Aorta (tissue), 5 donors: ENCODE measurements at regions not wholly inside any gene's neighbourhood (a gene's known extent, or its start where the extent isn't known, plus 50 kb on each side); places are given as distances from the start of the nearest gene placed in this dataset.

ENCODE experiments used
- ATAC-seq: fragments of 200-7000 bp; cut with Tn5 transposase; one replicate; pipeline ENCODE4 v1.9.1; 2022; ENCODE audit warnings: moderate library complexity; ENCODE audit not compliant: low FRiP score
- DNase-seq, 2 donors: peaks; one replicate each; pipeline ENCODE4 v3.0.0-alpha.2; 2020
- H3K27ac ChIP-seq, 2 donors: one replicate each; pipeline ENCODE4 v1.5.1; 2013; ENCODE audit warnings: low read length in 2 of 2, mild to moderate bottlenecking in 2 of 2, moderate library complexity in 2 of 2, control low read depth in 1 of 2, inconsistent platforms in 1 of 2, low read depth in 1 of 2
- H3K27me3 ChIP-seq, 2 donors: one replicate each; pipeline ENCODE4 v1.6.1; 2013; ENCODE audit warnings: control low read depth in 1 of 2, low read length in 1 of 2, mild to moderate bottlenecking in 1 of 2, moderate library complexity in 1 of 2; ENCODE audit not compliant: insufficient read depth in 2 of 2, control insufficient read depth in 1 of 2
- H3K36me3 ChIP-seq, 2 donors: one replicate each; pipeline ENCODE4 v1.6.1; 2013; ENCODE audit warnings: control low read depth in 1 of 2, low read length in 1 of 2, mild to moderate bottlenecking in 1 of 2; ENCODE audit not compliant: insufficient read depth in 2 of 2, control insufficient read depth in 1 of 2
- H3K4me1 ChIP-seq, 2 donors: one replicate each; pipeline ENCODE4 v1.6.1; 2013; ENCODE audit warnings: low read length in 2 of 2, control low read depth in 1 of 2, mild to moderate bottlenecking in 1 of 2, moderate library complexity in 1 of 2; ENCODE audit not compliant: insufficient read depth in 2 of 2, control insufficient read depth in 1 of 2
- H3K4me3 ChIP-seq, 2 donors: one replicate each; pipeline ENCODE4 v1.5.1; 2013; ENCODE audit warnings: low read length in 2 of 2, control low read depth in 1 of 2, mild to moderate bottlenecking in 1 of 2
- H3K9me3 ChIP-seq: one replicate; pipeline ENCODE4 v1.6.1; 2013; ENCODE audit warnings: mild to moderate bottlenecking, low read length; ENCODE audit not compliant: control insufficient read depth
- WGBS, 2 donors: extraction: QIAGEN DNeasy Blood & Tissue Kit; methylation state at CpG; one replicate each; pipeline ENCODE4 v1.1.7; 2013; 5-methylcytosine and 5-hydroxymethylcytosine counted together
- intact Hi-C, 2 donors: fragments of 100-400 bp; cut with DNase I; formaldehyde crosslinking; loops; one replicate each; pipeline versions ENCODE4 v1.14.2 to v1.15.0; 2022
- donor health status: healthy with polysubstance abuse.
- donor health status: Bipolar disorder and iron deficiency.
- donor health status: DM: no; HTN: no; CAD: no.
- donor health status: DM: no; HTN: no; CAD: no.
- donor health status: DM: yes; HTN: yes; CAD: no.

GRCh38 chr1:115233598-115233997 lies 104.5 kb downstream of the NGF start:
- H3K27me3 ChIP-seq: no peaks in the 10 kb centered on the region
- H3K36me3 ChIP-seq: no peaks in the 10 kb centered on the region
- no peaks in the 10 kb centered on the region for H3K9me3 ChIP-seq
- H3K4me3 ChIP-seq: no peak overlapping the region
- 74 to 75% methylated on average over 5 of the region's 5 CpGs for WGBS, 2 donors
- intact Hi-C loops: no loop called here
- no peak for ATAC-seq
- H3K27ac ChIP-seq: no peak overlapping the region
- no peaks in the 10 kb centered on the region for H3K4me1 ChIP-seq
- no peak for DNase-seq

- 62 to 64% methylated on average over 3 of the region's 3 CpGs for WGBS, 2 donors
- intact Hi-C loops: no loop called here
- no peak overlapping the region for H3K27ac ChIP-seq
These were observed 107.8 kb downstream of the NGF start for GRCh38 chr1:115230281-115230680.

GRCh38 chr1:115229016-115229415 lies 109.0 kb downstream of the NGF start:
- Histone ChIP-seq H3K36me3 (no peaks in the 10 kb centered on the region), H3K27me3 (no peaks in the 10 kb centered on the region), H3K27ac (no peak overlapping the region), H3K4me1 (no peaks in the 10 kb centered on the region), H3K4me3 (no peak overlapping the region), H3K9me3 (no peaks in the 10 kb centered on the region)
- DNase-seq: no peak
- intact Hi-C loops: no loop called here
- no peak for ATAC-seq
- 93 to 100% methylated on average over 1 of the region's 1 CpG for WGBS, 2 donors

More at GRCh38 chr1:115230281-115230680, 107.8 kb downstream of the NGF start:
- Histone ChIP-seq H3K4me3 (no peak overlapping the region), H3K27me3 (no peaks in the 10 kb centered on the region), H3K9me3 (no peaks in the 10 kb centered on the region), H3K36me3 (no peaks in the 10 kb centered on the region), H3K4me1 (no peaks in the 10 kb centered on the region)
- DNase-seq (no peak), ATAC-seq (no peak)

GRCh38 chr1:115228191-115228590 lies 109.9 kb downstream of the NGF start:
- 94 to 97% methylated on average over 4 of the region's 4 CpGs for WGBS, 2 donors
- no peak for ATAC-seq
- intact Hi-C loops: no loop called here

GRCh38 chr1:115227346-115228082 lies 110.5 kb downstream of the NGF start:
- Histone ChIP-seq H3K9me3 (no peaks in the 10 kb centered on the region), H3K27me3 (no peaks in the 10 kb centered on the region), H3K36me3 (no peaks in the 10 kb centered on the region), H3K4me3 (no peak overlapping the region), H3K4me1 (no peaks in the 10 kb centered on the region), H3K27ac (no peak overlapping the region)
- 80 to 87% methylated on average over 8 of the region's 8 CpGs for WGBS, 2 donors
- intact Hi-C loops: no loop called here
- ATAC-seq (no peak), DNase-seq (no peak)

More at GRCh38 chr1:115228191-115228590, 109.9 kb downstream of the NGF start:
- Histone ChIP-seq H3K36me3 (no peaks in the 10 kb centered on the region), H3K27ac (no peak overlapping the region), H3K4me3 (no peak overlapping the region), H3K9me3 (no peaks in the 10 kb centered on the region), H3K27me3 (no peaks in the 10 kb centered on the region), H3K4me1 (no peaks in the 10 kb centered on the region)
- DNase-seq: no peak

- Histone ChIP-seq H3K27ac (no peak overlapping the region), H3K9me3 (no peaks in the 10 kb centered on the region), H3K27me3 (no peaks in the 10 kb centered on the region), H3K4me3 (no peak overlapping the region), H3K4me1 (no peaks in the 10 kb centered on the region), H3K36me3 (no peaks in the 10 kb centered on the region)
- 93 to 97% methylated on average over 11 of the region's 11 CpGs for WGBS, 2 donors
- intact Hi-C loops: no loop called here
- DNase-seq: no peak
- no peak for ATAC-seq
These were observed 111.9 kb downstream of the NGF start for GRCh38 chr1:115225993-115226685.

- Histone ChIP-seq H3K36me3 (no peaks in the 10 kb centered on the region), H3K9me3 (no peaks in the 10 kb centered on the region), H3K27me3 (no peaks in the 10 kb centered on the region), H3K27ac (no peak overlapping the region), H3K4me1 (no peaks in the 10 kb centered on the region), H3K4me3 (no peak overlapping the region)
- DNase-seq (no peak), ATAC-seq (no peak)
- intact Hi-C loops: no loop called here
- WGBS, 2 donors: 95 to 96% methylated on average over 2 of the region's 2 CpGs
These were observed 113.4 kb downstream of the NGF start for GRCh38 chr1:115224636-115225035.

- Histone ChIP-seq H3K36me3 (no peaks in the 10 kb centered on the region), H3K9me3 (no peaks in the 10 kb centered on the region), H3K4me1 (no peaks in the 10 kb centered on the region), H3K27me3 (no peaks in the 10 kb centered on the region), H3K27ac (no peak overlapping the region), H3K4me3 (no peak overlapping the region)
- intact Hi-C loops: no loop called here
- WGBS, 2 donors: 81 to 84% methylated on average over 3 of the region's 3 CpGs
- ATAC-seq (no peak), DNase-seq (no peak)
These were observed 115.2 kb downstream of the NGF start for GRCh38 chr1:115222616-115223402.
